Cardiac muscle cell (in vitro differentiated cells and primary cell): ENCODE measurements at regions not wholly inside any gene's neighbourhood (a gene's known extent, or its start where the extent isn't known, plus 50 kb on each side); places are given as distances from the start of the nearest gene placed in this dataset.

Experiments
- DNase-seq, 2 donors: peaks; one replicate each; pipeline versions ENCODE4 v3.0.0 to v3.0.0-alpha.2; 2010 to 2017; ENCODE audit warnings: low read depth in 1 of 2, low spot score in 1 of 2
- H3K27ac ChIP-seq: fragments of 200-600 bp; sonication (generic); 2 replicates; pipeline ENCODE4 v1.5.1; 2016
- H3K27me3 ChIP-seq: fragments of 200-600 bp; sonication (generic); 2 replicates; pipeline ENCODE4 v1.6.0; 2016; ENCODE audit warnings: control low read depth
- H3K36me3 ChIP-seq: fragments of 200-600 bp; sonication (generic); 2 replicates; pipeline ENCODE4 v1.5.1; 2016; ENCODE audit warnings: control low read depth
- H3K4me1 ChIP-seq: fragments of 200-600 bp; sonication (generic); 2 replicates; pipeline ENCODE4 v1.8.1; 2017; ENCODE audit warnings: low read depth, mild to moderate bottlenecking, mixed run types
- H3K4me3 ChIP-seq: fragments of 200-600 bp; sonication (generic); 2 replicates; pipeline ENCODE4 v1.5.1; 2016; ENCODE audit warnings: mild to moderate bottlenecking
- H3K9me3 ChIP-seq: fragments of 200-600 bp; sonication (generic); 2 replicates; pipeline ENCODE4 v1.5.1; 2017; ENCODE audit warnings: low read depth, mild to moderate bottlenecking, control low read depth
- CTCF ChIP-seq: IDR thresholded peaks from 2 replicates; pipeline ENCODE4 v1.5.1; 2012; ENCODE audit warnings: low read depth, mild to moderate bottlenecking, low read length

- TF ChIP-seq CTCF, result no peak
- Histone ChIP-seq H3K27me3 (peaks cover 37% of the 10 kb centered on the region), H3K27ac (no peak overlapping the region), H3K9me3 (no peaks in the 10 kb centered on the region), H3K4me1 (peaks cover 8% of the 10 kb centered on the region), H3K36me3 (no peaks in the 10 kb centered on the region), H3K4me3 (no peak overlapping the region)
- DNase-seq, result no peak
Observed at GRCh38 chr15:69529961-69530633, 77.5 kb downstream of the RPLP1 start.

- TF ChIP-seq CTCF, result no peak
- Histone ChIP-seq H3K4me1 (peaks cover 8% of the 10 kb centered on the region), H3K36me3 (no peaks in the 10 kb centered on the region), H3K9me3 (no peaks in the 10 kb centered on the region), H3K4me3 (no peak overlapping the region), H3K27ac (no peak overlapping the region), H3K27me3 (peaks cover 33% of the 10 kb centered on the region)
- no peak for DNase-seq
Observed at GRCh38 chr15:69530991-69531664, 78.5 kb downstream of the RPLP1 start.

- Histone ChIP-seq H3K27ac (no peak overlapping the region), H3K4me3 (no peak overlapping the region), H3K4me1 (peaks cover 8% of the 10 kb centered on the region), H3K27me3 (peaks cover 33% of the 10 kb centered on the region), H3K9me3 (no peaks in the 10 kb centered on the region), H3K36me3 (no peaks in the 10 kb centered on the region)
- DNase-seq, result peak in 1 of 2 donors; percentile 21
- no peak for TF ChIP-seq CTCF
Observed at GRCh38 chr15:69531665-69532027, 79.0 kb downstream of the RPLP1 start.

GRCh38 chr15:69532066-69532465, 79.4 kb downstream of the RPLP1 start:
- no peak overlapping the region for H3K4me3 ChIP-seq
- no peak overlapping the region for H3K27ac ChIP-seq
- H3K36me3 ChIP-seq, result no peaks in the 10 kb centered on the region
- peaks cover 12% of the 10 kb centered on the region for H3K4me1 ChIP-seq
- peaks cover 33% of the 10 kb centered on the region for H3K27me3 ChIP-seq
- TF ChIP-seq CTCF, result no peak
- no peaks in the 10 kb centered on the region for H3K9me3 ChIP-seq
- DNase-seq, result no peak

GRCh38 chr15:69532856-69533255, 80.2 kb downstream of the RPLP1 start:
- no peak for TF ChIP-seq CTCF
- peaks cover 18% of the 10 kb centered on the region for H3K4me1 ChIP-seq
- DNase-seq, result no peak
- H3K4me3 ChIP-seq, result no peak overlapping the region
- H3K27me3 ChIP-seq, result peaks cover 33% of the 10 kb centered on the region
- H3K9me3 ChIP-seq, result no peaks in the 10 kb centered on the region
- no peaks in the 10 kb centered on the region for H3K36me3 ChIP-seq
- H3K27ac ChIP-seq, result no peak overlapping the region
